HEK293 (cell line): ENCODE measurements at regions not wholly inside any gene's neighbourhood (a gene's known extent, or its start where the extent isn't known, plus 50 kb on each side); places are given as distances from the start of the nearest gene placed in this dataset.
"Not testable (repeated sequence)": the region's sequence is repeated elsewhere in the genome, so short reads cannot be mapped to it uniquely, and the experiment has no call there.

ENCODE experiments used
- CTCF ChIA-PET: fragments of 350-600 bp; formaldehyde crosslinking; extraction: SDS; loops from one replicate; lab custom pipeline; 2021; ENCODE audit warnings: antibody characterized with exemption; lab: Yijun Ruan, JAX
- POLR2A ChIA-PET: fragments of 300-600 bp; formaldehyde crosslinking; extraction: SDS; loops from one replicate; lab custom pipeline; 2020; ENCODE audit warnings: antibody characterized with exemption, inconsistent platforms; lab: Yijun Ruan, JAX
- H3K27ac ChIP-seq: fragments of 200-500 bp; sonication (Bioruptor generic); 2 replicates; pipeline ENCODE4 v1.5.1; 2014; ENCODE audit warnings: low read depth, low read length, control low read depth, inconsistent platforms; ENCODE audit errors: extremely low read depth
- H3K36me3 ChIP-seq, 2 experiments: fragments of 200-500 bp in 1 of 2; sonication (Bioruptor generic) in 1 of 2; 1 replicate in 1 of 2; 2 replicates in 1 of 2; pipeline ENCODE4 v1.5.1; 2014 to 2017; ENCODE audit warnings: inconsistent platforms in 2 of 2, low read length in 2 of 2; ENCODE audit not compliant: control insufficient read depth in 2 of 2, insufficient read depth in 1 of 2
- H3K4me1 ChIP-seq: fragments of 200-500 bp; sonication (Bioruptor generic); 2 replicates; pipeline ENCODE4 v1.5.1; 2014; ENCODE audit warnings: mild to moderate bottlenecking, low read length, inconsistent platforms; ENCODE audit not compliant: control insufficient read depth, insufficient read depth
- H3K4me3 ChIP-seq: 2 replicates; pipeline ENCODE4 v1.5.1; 2011; ENCODE audit warnings: low read depth, mild to moderate bottlenecking, control low read depth, low read length, moderate library complexity
- H3K9me3 ChIP-seq: fragments of 200-500 bp; sonication (Bioruptor generic); 2 replicates; pipeline ENCODE4 v1.5.1; 2014; ENCODE audit warnings: low read depth, low read length, inconsistent platforms; ENCODE audit not compliant: control insufficient read depth, insufficient read depth
- GFI1B ChIP-seq: fragments of 450-650 bp; formaldehyde crosslinking; IDR thresholded peaks from 2 replicates; pipeline ENCODE4 v1.5.1; 2016; ENCODE audit warnings: missing biosample characterization, missing genetic modification characterization
- IKZF3 ChIP-seq: fragments of 450-650 bp; IDR thresholded peaks from 2 replicates; pipeline ENCODE4 v1.5.0; 2018; ENCODE audit warnings: missing biosample characterization, mild to moderate bottlenecking, missing genetic modification characterization, moderate library complexity
- SCRT1 ChIP-seq: fragments of 450-650 bp; formaldehyde crosslinking; IDR thresholded peaks from 2 replicates; pipeline ENCODE4 v1.5.1; 2016; ENCODE audit warnings: missing biosample characterization, missing genetic modification characterization, borderline replicate concordance
- SCRT2 ChIP-seq: fragments of 450-650 bp; formaldehyde crosslinking; IDR thresholded peaks from 2 replicates; pipeline ENCODE4 v1.5.1; 2016; ENCODE audit warnings: missing biosample characterization, missing genetic modification characterization
- ZBTB7A ChIP-seq: fragments of 450-650 bp; formaldehyde crosslinking; IDR thresholded peaks from 2 replicates; pipeline ENCODE4 v1.5.1; 2016; ENCODE audit warnings: low read depth, missing biosample characterization, missing genetic modification characterization
- ZFP41 ChIP-seq: fragments of 450-650 bp; formaldehyde crosslinking; IDR thresholded peaks from 2 replicates; pipeline ENCODE4 v1.5.1; 2016; ENCODE audit warnings: missing biosample characterization, missing genetic modification characterization, borderline replicate concordance
- ZNF138 ChIP-seq: fragments of 450-650 bp; formaldehyde crosslinking; IDR thresholded peaks from 2 replicates; pipeline ENCODE4 v1.5.1; 2016; ENCODE audit warnings: missing biosample characterization, missing genetic modification characterization, borderline replicate concordance
- ZNF16 ChIP-seq: fragments of 450-650 bp; formaldehyde crosslinking; IDR thresholded peaks from 2 replicates; pipeline ENCODE4 v1.5.1; 2016; ENCODE audit warnings: low read depth, missing biosample characterization, missing genetic modification characterization
- ZNF184 ChIP-seq: fragments of 450-650 bp; IDR thresholded peaks from 2 replicates; pipeline ENCODE4 v1.5.1; 2018; ENCODE audit warnings: missing biosample characterization, mild to moderate bottlenecking, missing genetic modification characterization
- ZNF214 ChIP-seq: fragments of 450-650 bp; formaldehyde crosslinking; IDR thresholded peaks from 2 replicates; pipeline ENCODE4 v1.5.1; 2017; ENCODE audit warnings: missing biosample characterization, mild to moderate bottlenecking, missing genetic modification characterization, borderline replicate concordance
- ZNF302 ChIP-seq: fragments of 450-650 bp; formaldehyde crosslinking; IDR thresholded peaks from 2 replicates; pipeline ENCODE4 v1.5.1; 2016; ENCODE audit warnings: missing biosample characterization, missing genetic modification characterization, low read depth
- ZNF324 ChIP-seq: fragments of 450-650 bp; formaldehyde crosslinking; IDR thresholded peaks from 2 replicates; pipeline ENCODE4 v1.5.1; 2016; ENCODE audit warnings: missing biosample characterization, missing genetic modification characterization
- ZNF391 ChIP-seq: fragments of 450-650 bp; formaldehyde crosslinking; IDR thresholded peaks from 2 replicates; pipeline ENCODE4 v1.5.1; 2016; ENCODE audit warnings: low read depth, missing biosample characterization, missing genetic modification characterization, borderline replicate concordance
- ZNF654 ChIP-seq: fragments of 450-650 bp; formaldehyde crosslinking; IDR thresholded peaks from 2 replicates; pipeline ENCODE4 v1.5.1; 2016; ENCODE audit warnings: low read depth, missing biosample characterization, missing genetic modification characterization
- ZSCAN30 ChIP-seq: fragments of 450-650 bp; IDR thresholded peaks from 2 replicates; pipeline ENCODE4 v1.5.1; 2018; ENCODE audit warnings: missing biosample characterization, mild to moderate bottlenecking, missing genetic modification characterization, moderate library complexity
- TF ChIP-seq, protein P1 (sequence below): fragments of 450-650 bp; formaldehyde crosslinking; IDR thresholded peaks from 2 replicates; pipeline ENCODE4 v1.5.1; 2016; ENCODE audit warnings: missing biosample characterization, missing genetic modification characterization, borderline replicate concordance
- TF ChIP-seq, protein P2 (sequence below): fragments of 450-650 bp; formaldehyde crosslinking; IDR thresholded peaks from 2 replicates; pipeline ENCODE4 v1.5.1; 2016; ENCODE audit warnings: missing biosample characterization, missing genetic modification characterization

- Histone ChIP-seq H3K4me1 (no peaks in the 10 kb centered on the region), H3K36me3 (no peaks in the 10 kb centered on the region), H3K9me3 (no peaks in the 10 kb centered on the region), H3K27ac (no peak overlapping the region), H3K4me3 (no peak overlapping the region)
- no peak for TF ChIP-seq ZNF391 (tag by site-specific recombination)
- TF ChIP-seq ZNF214 (tag by site-specific recombination): no peak
- TF ChIP-seq ZNF302 (tag by site-specific recombination): no peak
- TF ChIP-seq IKZF3 (tag by site-specific recombination): no peak
- no peak for TF ChIP-seq ZNF16 (tag by site-specific recombination)
- no peak for TF ChIP-seq ZBTB7A
- no peak for TF ChIP-seq ZFP41
- ChIA-PET POLR2A (no interaction called here), CTCF (no interaction called here)
Observed at GRCh38 chr12:34606749-34607519, 584.6 kb downstream of the ALG10 start.

DNA sequence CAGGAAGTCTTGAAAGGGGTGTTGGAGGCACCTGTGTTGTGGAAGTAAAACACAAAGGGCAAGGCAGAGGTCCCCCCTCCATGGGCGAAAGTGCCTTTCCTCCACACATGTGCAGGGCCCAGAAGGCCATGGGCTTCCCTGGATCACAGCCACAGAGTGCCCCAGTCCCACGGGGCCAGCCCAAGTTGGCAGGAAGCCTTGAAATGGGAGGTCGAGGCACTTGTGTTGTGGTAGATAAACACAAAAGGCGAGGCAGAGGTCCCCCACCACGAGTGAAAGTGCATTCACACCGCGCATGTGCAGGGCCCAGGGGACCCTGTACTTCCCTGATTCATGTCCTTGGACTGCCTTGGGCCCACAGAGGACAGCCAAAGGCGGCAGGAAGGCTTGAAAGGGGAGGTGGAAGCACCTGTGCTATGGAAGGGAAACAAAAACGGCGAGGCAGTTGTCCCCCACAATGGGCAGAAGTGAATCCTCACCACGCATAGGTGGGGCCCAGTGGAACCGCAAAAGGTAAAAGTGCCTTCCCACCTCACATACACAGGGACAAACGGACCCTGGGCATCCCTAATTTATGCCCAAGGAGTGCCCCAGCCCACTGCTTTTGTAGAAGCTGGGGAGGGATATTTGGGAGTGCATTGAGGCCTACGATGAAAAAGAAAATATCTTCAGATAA lies 585.4 kb downstream of the ALG10 start:
- H3K27ac ChIP-seq: no peak overlapping the region
- no peaks in the 10 kb centered on the region for H3K36me3 ChIP-seq
- H3K4me3 ChIP-seq: no peak overlapping the region
- ChIA-PET POLR2A (no interaction called here), CTCF (no interaction called here)
- TF ChIP-seq ZNF324 (tag by site-specific recombination): no peak
- TF ChIP-seq, protein P1, sequence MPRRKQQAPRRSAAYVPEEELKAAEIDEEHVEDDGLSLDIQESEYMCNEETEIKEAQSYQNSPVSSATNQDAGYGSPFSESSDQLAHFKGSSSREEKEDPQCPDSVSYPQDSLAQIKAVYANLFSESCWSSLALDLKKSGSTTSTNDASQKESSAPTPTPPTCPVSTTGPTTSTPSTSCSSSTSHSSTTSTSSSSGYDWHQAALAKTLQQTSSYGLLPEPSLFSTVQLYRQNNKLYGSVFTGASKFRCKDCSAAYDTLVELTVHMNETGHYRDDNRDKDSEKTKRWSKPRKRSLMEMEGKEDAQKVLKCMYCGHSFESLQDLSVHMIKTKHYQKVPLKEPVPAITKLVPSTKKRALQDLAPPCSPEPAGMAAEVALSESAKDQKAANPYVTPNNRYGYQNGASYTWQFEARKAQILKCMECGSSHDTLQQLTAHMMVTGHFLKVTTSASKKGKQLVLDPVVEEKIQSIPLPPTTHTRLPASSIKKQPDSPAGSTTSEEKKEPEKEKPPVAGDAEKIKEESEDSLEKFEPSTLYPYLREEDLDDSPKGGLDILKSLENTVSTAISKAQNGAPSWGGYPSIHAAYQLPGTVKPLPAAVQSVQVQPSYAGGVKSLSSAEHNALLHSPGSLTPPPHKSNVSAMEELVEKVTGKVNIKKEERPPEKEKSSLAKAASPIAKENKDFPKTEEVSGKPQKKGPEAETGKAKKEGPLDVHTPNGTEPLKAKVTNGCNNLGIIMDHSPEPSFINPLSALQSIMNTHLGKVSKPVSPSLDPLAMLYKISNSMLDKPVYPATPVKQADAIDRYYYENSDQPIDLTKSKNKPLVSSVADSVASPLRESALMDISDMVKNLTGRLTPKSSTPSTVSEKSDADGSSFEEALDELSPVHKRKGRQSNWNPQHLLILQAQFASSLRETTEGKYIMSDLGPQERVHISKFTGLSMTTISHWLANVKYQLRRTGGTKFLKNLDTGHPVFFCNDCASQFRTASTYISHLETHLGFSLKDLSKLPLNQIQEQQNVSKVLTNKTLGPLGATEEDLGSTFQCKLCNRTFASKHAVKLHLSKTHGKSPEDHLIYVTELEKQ (tag by site-specific recombination): no peak
- H3K4me1 ChIP-seq: no peaks in the 10 kb centered on the region
- no peaks in the 10 kb centered on the region for H3K9me3 ChIP-seq

DNA sequence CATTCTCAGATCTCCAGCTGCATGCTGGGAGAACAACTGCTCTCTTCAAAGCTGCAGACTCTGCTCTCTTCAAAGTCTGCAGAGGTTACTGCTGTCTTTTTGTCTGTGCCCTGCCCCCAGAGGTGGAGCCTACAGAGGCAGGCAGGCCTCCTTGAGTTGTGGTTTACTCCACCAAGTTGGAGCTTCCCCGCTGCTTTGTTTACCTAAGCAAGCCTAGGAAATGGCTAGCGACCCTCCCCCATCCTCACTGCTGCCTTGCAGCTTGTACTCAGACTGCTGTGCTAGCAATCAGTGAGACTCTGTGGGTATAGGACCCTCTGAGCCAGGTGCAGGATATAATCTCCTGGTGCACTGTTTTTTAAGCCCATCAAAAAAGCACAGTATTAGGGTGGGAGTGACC lies 591.7 kb downstream of the ALG10 start:
- POLR2A ChIA-PET, H3K27ac ChIP-seq, H3K4me3 ChIP-seq, H3K4me1 ChIP-seq, H3K36me3 ChIP-seq, H3K9me3 ChIP-seq: not testable (repeated sequence)
- CTCF ChIA-PET: interaction anchor here (0.6 to 1.0 kb wide), 2 partner anchors 64 to 155 kb away, joined by 3 read pairs; no protein-coding TSS in a partner anchor

DNA sequence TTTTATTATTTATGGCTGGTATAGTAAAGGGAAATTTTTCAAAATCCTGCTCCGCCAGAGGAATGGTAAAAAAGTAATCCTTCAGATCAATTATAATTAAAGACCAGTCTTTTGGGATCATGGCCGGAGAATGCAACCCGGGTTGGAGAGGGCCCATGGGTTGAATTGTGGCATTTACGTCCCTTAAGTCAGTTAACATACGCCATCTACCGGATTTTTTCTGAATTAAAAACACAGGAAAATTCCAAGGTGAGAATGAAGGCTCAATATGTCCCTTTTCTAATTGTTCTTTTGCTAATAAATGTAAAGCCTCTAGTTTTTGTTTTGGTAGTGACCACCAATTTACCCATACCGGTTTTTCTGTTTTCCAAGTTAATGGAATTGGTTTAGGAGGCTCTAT lies 602.8 kb downstream of the ALG10 start:
- H3K27ac ChIP-seq: no peak overlapping the region
- H3K4me3 ChIP-seq: no peak overlapping the region
- H3K9me3 ChIP-seq: no peaks in the 10 kb centered on the region
- ChIA-PET POLR2A (no interaction called here), CTCF (interaction anchor here (0.8 kb wide), 1 partner anchor 68 kb away, joined by 8 read pairs; no protein-coding TSS in a partner anchor)
- H3K36me3 ChIP-seq: no peaks in the 10 kb centered on the region
- no peaks in the 10 kb centered on the region for H3K4me1 ChIP-seq
- no peak for TF ChIP-seq GFI1B (tag by site-specific recombination)
- peak; percentile 64 for TF ChIP-seq ZNF654 (tag by site-specific recombination)
- TF ChIP-seq, protein P2, sequence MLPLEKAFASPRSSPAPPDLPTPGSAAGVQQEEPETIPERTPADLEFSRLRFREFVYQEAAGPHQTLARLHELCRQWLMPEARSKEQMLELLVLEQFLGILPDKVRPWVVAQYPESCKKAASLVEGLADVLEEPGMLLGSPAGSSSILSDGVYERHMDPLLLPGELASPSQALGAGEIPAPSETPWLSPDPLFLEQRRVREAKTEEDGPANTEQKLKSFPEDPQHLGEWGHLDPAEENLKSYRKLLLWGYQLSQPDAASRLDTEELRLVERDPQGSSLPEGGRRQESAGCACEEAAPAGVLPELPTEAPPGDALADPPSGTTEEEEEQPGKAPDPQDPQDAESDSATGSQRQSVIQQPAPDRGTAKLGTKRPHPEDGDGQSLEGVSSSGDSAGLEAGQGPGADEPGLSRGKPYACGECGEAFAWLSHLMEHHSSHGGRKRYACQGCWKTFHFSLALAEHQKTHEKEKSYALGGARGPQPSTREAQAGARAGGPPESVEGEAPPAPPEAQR (tag by site-specific recombination): no peak
- no peak for TF ChIP-seq SCRT2 (tag by site-specific recombination)
- TF ChIP-seq ZNF138: no peak
- TF ChIP-seq ZNF184 (tag by site-specific recombination): no peak
- no peak for TF ChIP-seq ZSCAN30 (tag by site-specific recombination)
- TF ChIP-seq SCRT1 (tag by site-specific recombination): no peak
